GM12873 (cell line): ENCODE measurements at regions not wholly inside any gene's neighbourhood (a gene's known extent, or its start where the extent isn't known, plus 50 kb on each side); places are given as distances from the start of the nearest gene placed in this dataset.

Source experiments
- CTCF ChIP-seq: IDR thresholded peaks from 2 replicates; pipeline ENCODE4 v1.5.1; 2012; ENCODE audit warnings: low read depth, mild to moderate bottlenecking, moderate library complexity, low read length, control low read depth; ENCODE audit not compliant: insufficient read depth; ENCODE audit errors: missing control alignments

GRCh38 chr11:119941636-119942411 is 196.1 kb downstream of the TRIM29 start:
- peak; percentile 26 for TF ChIP-seq CTCF

GRCh38 chr11:119941171-119941570 is 196.7 kb downstream of the TRIM29 start:
- TF ChIP-seq CTCF, result no peak

GRCh38 chr11:119940401-119940976 is 197.4 kb downstream of the TRIM29 start:
- no peak for TF ChIP-seq CTCF

- TF ChIP-seq CTCF, result no peak
Observed at GRCh38 chr11:119937412-119937811, 200.5 kb downstream of the TRIM29 start.

GRCh38 chr11:119936426-119936825 is 201.5 kb downstream of the TRIM29 start:
- TF ChIP-seq CTCF, result no peak

- no peak for TF ChIP-seq CTCF
Observed at GRCh38 chr11:119935349-119935925, 202.5 kb downstream of the TRIM29 start.

- TF ChIP-seq CTCF, result no peak
Observed at GRCh38 chr11:119934866-119935265, 203.0 kb downstream of the TRIM29 start.
